ENCODE measurements at regions not wholly inside any gene's neighbourhood (a gene's known extent, or its start where the extent isn't known, plus 50 kb on each side); places are given as distances from the start of the nearest gene placed in this dataset.

GRCh38 chr14:54322701-54323337 is 74.0 kb upstream of the CDKN3 start:
- Histone ChIP-seq H3K27ac (ENCODE audit: low read length) (peak overlapping the region; percentile 5), H3K27me3 (ENCODE audit: insufficient read depth, low read depth, low read length) (no peaks in the 10 kb centered on the region), H3K36me3 (ENCODE audit: insufficient read depth, low read length) (no peaks in the 10 kb centered on the region), H3F3A (ENCODE audit: insufficient read depth, low read length, poor library complexity, severe bottlenecking) (no peaks in the 10 kb centered on the region), H3K79me2 (replicated peaks; ENCODE audit: insufficient read depth, low read length) (no peaks in the 10 kb centered on the region), H2AFZ (ENCODE audit: low read depth, low read length) (no peak overlapping the region), H3K4me3 (ENCODE audit: low read length) (no peak overlapping the region), H4K20me1 (ENCODE audit: insufficient read depth) (no peaks in the 10 kb centered on the region), H3K9me2 (ENCODE audit: insufficient read depth, low read length) (no peaks in the 10 kb centered on the region), H3K9me3 (ENCODE audit: low read length) (no peaks in the 10 kb centered on the region), H3K4me2 (ENCODE audit: low read length) (no peak overlapping the region), H3K9ac (ENCODE audit: low read length) (no peak overlapping the region)
- TF ChIP-seq RAD21 (conservative IDR thresholded peaks at IDR 0.05) (no peak), SMC3 (conservative IDR thresholded peaks at IDR 0.05; ENCODE audit: poor library complexity) (no peak), POLR2AphosphoS5 (IDR thresholded peaks at IDR 0.05) (peak; percentile 23), EP300 (conservative IDR thresholded peaks at IDR 0.05; ENCODE audit: poor library complexity, severe bottlenecking) (peak; percentile 66), MXI1 (conservative IDR thresholded peaks at IDR 0.05; ENCODE audit: poor library complexity, severe bottlenecking) (no peak), TAF1 (IDR thresholded peaks at IDR 0.05; ENCODE audit: low read depth) (no peak), EZH2 (IDR thresholded peaks at IDR 0.05; ENCODE audit: borderline replicate concordance, insufficient read depth, low read length, poor library complexity, severe bottlenecking) (no peak)
- TF ChIP-seq, protein P1, sequence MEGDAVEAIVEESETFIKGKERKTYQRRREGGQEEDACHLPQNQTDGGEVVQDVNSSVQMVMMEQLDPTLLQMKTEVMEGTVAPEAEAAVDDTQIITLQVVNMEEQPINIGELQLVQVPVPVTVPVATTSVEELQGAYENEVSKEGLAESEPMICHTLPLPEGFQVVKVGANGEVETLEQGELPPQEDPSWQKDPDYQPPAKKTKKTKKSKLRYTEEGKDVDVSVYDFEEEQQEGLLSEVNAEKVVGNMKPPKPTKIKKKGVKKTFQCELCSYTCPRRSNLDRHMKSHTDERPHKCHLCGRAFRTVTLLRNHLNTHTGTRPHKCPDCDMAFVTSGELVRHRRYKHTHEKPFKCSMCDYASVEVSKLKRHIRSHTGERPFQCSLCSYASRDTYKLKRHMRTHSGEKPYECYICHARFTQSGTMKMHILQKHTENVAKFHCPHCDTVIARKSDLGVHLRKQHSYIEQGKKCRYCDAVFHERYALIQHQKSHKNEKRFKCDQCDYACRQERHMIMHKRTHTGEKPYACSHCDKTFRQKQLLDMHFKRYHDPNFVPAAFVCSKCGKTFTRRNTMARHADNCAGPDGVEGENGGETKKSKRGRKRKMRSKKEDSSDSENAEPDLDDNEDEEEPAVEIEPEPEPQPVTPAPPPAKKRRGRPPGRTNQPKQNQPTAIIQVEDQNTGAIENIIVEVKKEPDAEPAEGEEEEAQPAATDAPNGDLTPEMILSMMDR (IDR thresholded peaks at IDR 0.05; ENCODE audit: poor library complexity, severe bottlenecking), result no peak
- TF ChIP-seq, protein P2, sequence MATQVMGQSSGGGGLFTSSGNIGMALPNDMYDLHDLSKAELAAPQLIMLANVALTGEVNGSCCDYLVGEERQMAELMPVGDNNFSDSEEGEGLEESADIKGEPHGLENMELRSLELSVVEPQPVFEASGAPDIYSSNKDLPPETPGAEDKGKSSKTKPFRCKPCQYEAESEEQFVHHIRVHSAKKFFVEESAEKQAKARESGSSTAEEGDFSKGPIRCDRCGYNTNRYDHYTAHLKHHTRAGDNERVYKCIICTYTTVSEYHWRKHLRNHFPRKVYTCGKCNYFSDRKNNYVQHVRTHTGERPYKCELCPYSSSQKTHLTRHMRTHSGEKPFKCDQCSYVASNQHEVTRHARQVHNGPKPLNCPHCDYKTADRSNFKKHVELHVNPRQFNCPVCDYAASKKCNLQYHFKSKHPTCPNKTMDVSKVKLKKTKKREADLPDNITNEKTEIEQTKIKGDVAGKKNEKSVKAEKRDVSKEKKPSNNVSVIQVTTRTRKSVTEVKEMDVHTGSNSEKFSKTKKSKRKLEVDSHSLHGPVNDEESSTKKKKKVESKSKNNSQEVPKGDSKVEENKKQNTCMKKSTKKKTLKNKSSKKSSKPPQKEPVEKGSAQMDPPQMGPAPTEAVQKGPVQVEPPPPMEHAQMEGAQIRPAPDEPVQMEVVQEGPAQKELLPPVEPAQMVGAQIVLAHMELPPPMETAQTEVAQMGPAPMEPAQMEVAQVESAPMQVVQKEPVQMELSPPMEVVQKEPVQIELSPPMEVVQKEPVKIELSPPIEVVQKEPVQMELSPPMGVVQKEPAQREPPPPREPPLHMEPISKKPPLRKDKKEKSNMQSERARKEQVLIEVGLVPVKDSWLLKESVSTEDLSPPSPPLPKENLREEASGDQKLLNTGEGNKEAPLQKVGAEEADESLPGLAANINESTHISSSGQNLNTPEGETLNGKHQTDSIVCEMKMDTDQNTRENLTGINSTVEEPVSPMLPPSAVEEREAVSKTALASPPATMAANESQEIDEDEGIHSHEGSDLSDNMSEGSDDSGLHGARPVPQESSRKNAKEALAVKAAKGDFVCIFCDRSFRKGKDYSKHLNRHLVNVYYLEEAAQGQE (IDR thresholded peaks at IDR 0.05; ENCODE audit: borderline replicate concordance), result peak; percentile 28

DNA sequence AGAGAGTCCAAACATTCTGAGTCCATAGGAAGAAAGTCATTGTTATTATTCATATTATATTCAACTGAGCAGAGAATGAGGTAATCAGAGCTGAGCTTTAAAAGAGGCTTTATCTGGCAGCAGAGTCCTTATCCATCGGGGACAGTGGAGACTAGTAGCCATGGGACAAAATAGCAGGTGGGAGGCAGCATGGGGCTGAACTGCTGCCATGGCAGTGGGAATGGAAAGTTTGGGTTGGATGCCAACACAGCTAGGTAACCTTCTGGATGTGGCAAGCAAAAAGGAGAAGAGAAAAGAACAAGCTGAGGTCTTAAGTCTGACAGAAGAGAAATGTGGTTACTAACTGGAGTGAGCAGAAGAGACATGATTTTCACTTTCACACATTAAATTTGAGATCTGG is 71.0 kb upstream of the CDKN3 start:
- Histone ChIP-seq H3K9me2 (ENCODE audit: insufficient read depth, low read length) (no peaks in the 10 kb centered on the region), H3K27me3 (ENCODE audit: insufficient read depth, low read depth, low read length) (no peaks in the 10 kb centered on the region), H3K9ac (ENCODE audit: low read length) (no peak overlapping the region), H4K20me1 (ENCODE audit: insufficient read depth) (no peaks in the 10 kb centered on the region), H3F3A (ENCODE audit: insufficient read depth, low read length, poor library complexity, severe bottlenecking) (no peaks in the 10 kb centered on the region), H3K9me3 (ENCODE audit: low read length) (no peaks in the 10 kb centered on the region), H3K27ac (ENCODE audit: low read length) (no peak overlapping the region), H3K79me2 (replicated peaks; ENCODE audit: insufficient read depth, low read length) (no peaks in the 10 kb centered on the region), H3K4me3 (ENCODE audit: low read length) (no peak overlapping the region), H2AFZ (ENCODE audit: low read depth, low read length) (no peak overlapping the region), H3K36me3 (ENCODE audit: insufficient read depth, low read length) (no peaks in the 10 kb centered on the region), H3K4me2 (ENCODE audit: low read length) (no peak overlapping the region)
- no peak for TF ChIP-seq EZH2 (IDR thresholded peaks at IDR 0.05; ENCODE audit: borderline replicate concordance, insufficient read depth, low read length, poor library complexity, severe bottlenecking)
- TF ChIP-seq, protein P2 (IDR thresholded peaks at IDR 0.05; ENCODE audit: borderline replicate concordance), result no peak
- TF ChIP-seq TAF1 (IDR thresholded peaks at IDR 0.05; ENCODE audit: low read depth), result no peak
- TF ChIP-seq MXI1 (conservative IDR thresholded peaks at IDR 0.05; ENCODE audit: poor library complexity, severe bottlenecking), result no peak
- TF ChIP-seq RAD21 (conservative IDR thresholded peaks at IDR 0.05), result no peak
- TF ChIP-seq SMC3 (conservative IDR thresholded peaks at IDR 0.05; ENCODE audit: poor library complexity), result no peak
- TF ChIP-seq EP300 (conservative IDR thresholded peaks at IDR 0.05; ENCODE audit: poor library complexity, severe bottlenecking), result no peak
- TF ChIP-seq POLR2AphosphoS5 (IDR thresholded peaks at IDR 0.05), result no peak
- TF ChIP-seq, protein P1 (IDR thresholded peaks at IDR 0.05; ENCODE audit: poor library complexity, severe bottlenecking), result no peak

Measured in neural cell (in vitro differentiated cells).